Naive thymus-derived CD4-positive, alpha-beta T cell (primary cell): ENCODE measurements at regions not wholly inside any gene's neighbourhood (a gene's known extent, or its start where the extent isn't known, plus 50 kb on each side); places are given as distances from the start of the nearest gene placed in this dataset.
"Not testable (repeated sequence)": the region's sequence is repeated elsewhere in the genome, so short reads cannot be mapped to it uniquely, and the experiment has no call there.

Experiments used
- ATAC-seq: fragments of 150-1000 bp; cut with Tn5 transposase; 2 replicates; pipeline ENCODE4 v1.10.0; 2021; ENCODE audit warnings: mild to moderate bottlenecking, moderate library complexity
- CTCF ChIA-PET: fragments of 350-600 bp; sonication (Branson Sonifier 250); formaldehyde crosslinking; loops from one replicate; lab custom pipeline; 2021; ENCODE audit warnings: antibody characterized with exemption; lab: Charles Lee
- POLR2A ChIA-PET: fragments of 350-600 bp; sonication (Branson Sonifier 250); formaldehyde crosslinking; loops from one replicate; lab custom pipeline; 2021; ENCODE audit warnings: antibody characterized with exemption, inconsistent platforms; lab: Charles Lee
- DNase-seq, 9 donors: peaks; one replicate each; pipeline versions ENCODE4 v3.0.0 to v3.0.0-alpha.2; 2020 to 2022; ENCODE audit warnings: mixed read lengths in 1 of 9
- H3K27ac ChIP-seq: one replicate; pipeline ENCODE4 v1.7.0; 2013; ENCODE audit warnings: mild to moderate bottlenecking, low read depth, low read length, moderate library complexity
- H3K27me3 ChIP-seq, 2 donors: one replicate each; pipeline ENCODE4 v1.7.0; 2013; ENCODE audit warnings: low read length in 2 of 2, mild to moderate bottlenecking in 2 of 2, moderate library complexity in 2 of 2; ENCODE audit not compliant: control insufficient read depth in 2 of 2, insufficient read depth in 2 of 2
- H3K36me3 ChIP-seq, 3 experiments: 1 replicate in 2 of 3; 2 replicates in 1 of 3; pipeline ENCODE4 v1.7.0; 2013; ENCODE audit warnings: low read length in 3 of 3, mild to moderate bottlenecking in 3 of 3, moderate library complexity in 1 of 3; ENCODE audit not compliant: insufficient read depth in 3 of 3, control insufficient read depth in 2 of 3
- H3K4me1 ChIP-seq, 2 donors: one replicate each; pipeline ENCODE4 v1.7.0; 2013; ENCODE audit warnings: low read length in 2 of 2, mild to moderate bottlenecking in 2 of 2, moderate library complexity in 1 of 2; ENCODE audit not compliant: control insufficient read depth in 2 of 2, insufficient read depth in 2 of 2
- H3K4me3 ChIP-seq: 2 replicates; pipeline ENCODE4 v1.7.0; 2013; ENCODE audit warnings: mild to moderate bottlenecking, low read length
- H3K9me3 ChIP-seq, 3 experiments: 1 replicate in 2 of 3; 2 replicates in 1 of 3; pipeline ENCODE4 v1.7.0; 2013; ENCODE audit warnings: low read length in 3 of 3; ENCODE audit not compliant: control insufficient read depth in 2 of 3
- H3K27ac Mint-ChIP-seq, 9 donors: one replicate each; pipeline ENCODE4 v1.8.0; 2020 to 2022; ENCODE audit warnings: mixed read lengths in 9 of 9, mild to moderate bottlenecking in 8 of 9, moderate library complexity in 5 of 9, inconsistent platforms in 2 of 9
- H3K27me3 Mint-ChIP-seq, 5 donors: one replicate each; pipeline ENCODE4 v1.8.0; 2021 to 2022; ENCODE audit warnings: mixed read lengths in 5 of 5, mild to moderate bottlenecking in 1 of 5
- H3K36me3 Mint-ChIP-seq, 5 donors: one replicate each; pipeline ENCODE4 v1.8.0; 2020 to 2022; ENCODE audit warnings: mixed read lengths in 5 of 5, mild to moderate bottlenecking in 3 of 5, inconsistent platforms in 1 of 5
- H3K4me1 Mint-ChIP-seq, 7 donors: one replicate each; pipeline ENCODE4 v1.8.0; 2020 to 2022; ENCODE audit warnings: mixed read lengths in 7 of 7, mild to moderate bottlenecking in 3 of 7, inconsistent platforms in 1 of 7
- H3K4me3 Mint-ChIP-seq, 10 donors: one replicate each; pipeline ENCODE4 v1.8.0; 2020 to 2022; ENCODE audit warnings: mild to moderate bottlenecking in 10 of 10, mixed read lengths in 10 of 10, moderate library complexity in 6 of 10, inconsistent platforms in 2 of 10
- H3K9me3 Mint-ChIP-seq, 11 donors: one replicate each; pipeline ENCODE4 v1.8.0; 2020 to 2022; ENCODE audit warnings: mixed read lengths in 11 of 11, mild to moderate bottlenecking in 4 of 11, inconsistent platforms in 1 of 11, moderate library complexity in 1 of 11
- intact Hi-C, 2 donors: fragments of 100-400 bp; cut with micrococcal nuclease; formaldehyde crosslinking; loops; one replicate each; pipeline ENCODE4 v1.15.1; 2023

DNA sequence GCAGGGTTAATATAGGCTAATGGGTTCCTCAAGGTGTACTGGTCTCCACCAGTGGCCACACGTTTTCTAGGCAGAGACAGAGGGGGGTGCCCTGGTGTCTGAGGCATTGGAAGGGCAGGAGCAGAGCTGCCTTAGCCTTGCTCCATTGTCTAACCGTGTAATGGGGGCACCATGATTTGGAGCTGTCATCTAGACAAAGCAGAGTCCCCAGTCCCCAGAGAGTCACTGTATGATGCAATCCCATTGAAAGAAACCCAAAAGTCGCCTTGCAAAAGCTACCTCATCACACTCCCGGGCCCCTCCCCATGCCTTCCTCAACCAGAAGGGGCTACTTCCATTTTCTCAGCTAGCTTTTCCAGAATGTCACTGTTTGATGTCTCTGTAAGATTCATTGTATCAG lies 487.1 kb downstream of the AACS start:
- H3K4me3 Mint-ChIP-seq, result no peak overlapping the region
- no peaks in the 10 kb centered on the region for H3K27me3 ChIP-seq
- H3K9me3 ChIP-seq, result no peaks in the 10 kb centered on the region
- H3K9me3 Mint-ChIP-seq, result peaks cover 0 to 15% (median 5%) of the 10 kb centered on the region in 11 donors
- ChIA-PET POLR2A (no interaction called here), CTCF (no interaction called here)
- H3K27ac Mint-ChIP-seq, result no peak overlapping the region
- H3K36me3 ChIP-seq, result no peaks in the 10 kb centered on the region
- no peak for ATAC-seq
- H3K4me1 Mint-ChIP-seq, result no peaks in the 10 kb centered on the region
- H3K4me3 ChIP-seq, result no peak overlapping the region
- no peak overlapping the region for H3K27ac ChIP-seq
- DNase-seq, result no peak
- peaks cover 0 to 21% (median 4%) of the 10 kb centered on the region in 5 donors for H3K27me3 Mint-ChIP-seq
- H3K36me3 Mint-ChIP-seq, result no peaks in the 10 kb centered on the region
- intact Hi-C loops, result no loop called here
- H3K4me1 ChIP-seq, result no peaks in the 10 kb centered on the region

DNA sequence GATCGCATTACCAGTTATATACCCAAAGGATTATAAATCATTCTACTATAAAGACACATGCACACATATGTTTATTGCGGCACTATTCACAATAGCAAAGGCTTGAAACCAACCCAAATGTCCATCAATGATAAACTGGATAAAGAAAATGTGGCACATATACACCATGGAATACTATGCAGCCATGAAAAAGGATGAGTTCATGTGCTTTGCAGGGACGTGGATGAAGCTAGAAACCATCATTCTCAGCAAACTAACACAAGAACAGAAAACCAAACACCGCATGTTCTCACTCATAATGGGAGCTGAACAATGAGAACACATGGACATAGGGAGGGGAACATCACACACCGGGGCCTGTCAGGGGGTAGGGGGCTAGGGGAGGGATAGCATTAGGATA lies 495.8 kb downstream of the AACS start:
- POLR2A ChIA-PET, DNase-seq, H3K4me3 Mint-ChIP-seq, H3K27me3 Mint-ChIP-seq, H3K4me1 ChIP-seq, H3K27me3 ChIP-seq, H3K36me3 ChIP-seq, intact Hi-C loops, CTCF ChIA-PET, H3K9me3 ChIP-seq, H3K4me1 Mint-ChIP-seq, H3K27ac ChIP-seq, ATAC-seq, H3K27ac Mint-ChIP-seq, H3K4me3 ChIP-seq, H3K36me3 Mint-ChIP-seq: not testable (repeated sequence)
- H3K9me3 Mint-ChIP-seq, result peaks cover 0 to 11% (median 2%) of the 10 kb centered on the region in 11 donors

DNA sequence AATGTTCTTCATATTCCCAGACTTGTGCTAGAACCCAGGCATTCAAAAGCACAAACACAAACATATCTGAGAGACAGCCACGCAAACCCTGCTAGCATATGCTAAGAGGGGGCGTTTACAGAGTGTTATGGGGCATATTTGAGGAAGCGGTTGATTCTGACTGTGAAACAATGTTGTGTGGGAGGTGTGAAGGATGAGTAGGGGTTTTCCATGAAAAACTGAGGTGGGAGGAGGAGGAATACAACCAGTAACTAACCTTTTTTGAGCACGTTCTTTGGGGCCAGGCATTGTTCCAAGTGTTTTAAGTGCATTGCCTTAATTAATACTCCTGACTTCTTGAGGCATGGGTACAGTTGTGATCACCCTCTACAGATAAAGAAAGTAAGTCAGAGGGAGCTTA lies 499.5 kb downstream of the AACS start:
- DNase-seq (no peak), ATAC-seq (no peak)
- ChIA-PET POLR2A (no interaction called here), CTCF (no interaction called here)
- Mint-ChIP-seq H3K27me3 (peaks cover 0 to 8% (median 0%) of the 10 kb centered on the region in 5 donors), H3K36me3 (no peaks in the 10 kb centered on the region), H3K4me1 (no peaks in the 10 kb centered on the region), H3K9me3 (peaks cover 0 to 17% (median 4%) of the 10 kb centered on the region in 11 donors), H3K4me3 (no peak overlapping the region), H3K27ac (no peak overlapping the region)
- H3K9me3 ChIP-seq, result no peaks in the 10 kb centered on the region
- H3K36me3 ChIP-seq, result no peaks in the 10 kb centered on the region
- no peak overlapping the region for H3K4me3 ChIP-seq
- no peak overlapping the region for H3K27ac ChIP-seq
- H3K27me3 ChIP-seq, result no peaks in the 10 kb centered on the region
- H3K4me1 ChIP-seq, result no peaks in the 10 kb centered on the region
- intact Hi-C loops, result no loop called here

DNA sequence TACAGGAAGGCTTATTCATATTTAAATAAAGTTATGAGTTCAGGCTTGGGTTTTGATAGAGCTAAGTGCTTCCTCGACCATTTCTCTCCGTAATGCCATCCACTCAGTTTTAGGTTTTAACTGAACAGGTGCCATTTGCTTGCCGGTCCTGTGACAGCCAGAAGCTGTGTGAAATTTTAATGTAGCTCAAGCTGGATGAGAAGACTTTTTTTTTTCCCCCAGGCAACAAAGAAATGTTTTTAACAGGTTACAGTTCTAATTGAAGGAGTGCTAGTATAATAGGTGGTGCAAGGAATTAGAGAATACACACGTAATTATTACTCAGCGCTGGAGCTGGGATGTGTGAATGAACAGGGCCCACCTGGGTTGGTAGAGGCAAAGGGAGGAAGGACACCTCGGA lies 502.3 kb downstream of the AACS start:
- Histone ChIP-seq H3K9me3 (no peaks in the 10 kb centered on the region), H3K4me1 (no peaks in the 10 kb centered on the region), H3K27me3 (no peaks in the 10 kb centered on the region), H3K4me3 (no peak overlapping the region), H3K27ac (no peak overlapping the region), H3K36me3 (no peaks in the 10 kb centered on the region)
- Mint-ChIP-seq H3K9me3 (peaks cover 0 to 17% (median 4%) of the 10 kb centered on the region in 11 donors), H3K27ac (no peak overlapping the region), H3K4me3 (no peak overlapping the region), H3K4me1 (no peaks in the 10 kb centered on the region), H3K27me3 (peaks cover 0 to 8% (median 0%) of the 10 kb centered on the region in 5 donors), H3K36me3 (no peaks in the 10 kb centered on the region)
- POLR2A ChIA-PET, result no interaction called here
- no peak for DNase-seq
- CTCF ChIA-PET, result no interaction called here
- intact Hi-C loops, result no loop called here
- ATAC-seq, result no peak

DNA sequence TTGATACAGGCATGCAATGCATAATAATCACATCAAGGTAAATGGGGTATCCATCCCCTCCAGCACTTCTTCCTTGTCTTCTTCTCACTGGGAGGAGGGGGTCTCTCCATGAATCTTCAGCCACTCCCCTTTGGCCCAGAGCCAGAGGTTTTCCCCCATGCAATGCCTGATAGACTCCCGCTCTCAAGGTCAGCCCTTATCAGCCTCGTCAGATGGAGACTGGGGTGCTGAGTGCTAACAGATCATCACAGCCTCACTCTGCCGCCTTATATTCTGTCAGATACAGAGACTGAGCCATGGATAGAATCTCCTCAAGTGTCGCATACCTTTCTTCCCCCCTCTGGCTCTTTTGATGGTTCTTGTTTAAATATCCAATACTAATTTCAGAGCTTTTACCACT lies 503.1 kb downstream of the AACS start:
- H3K4me3 ChIP-seq, result no peak overlapping the region
- ChIA-PET CTCF (no interaction called here), POLR2A (no interaction called here)
- H3K9me3 Mint-ChIP-seq, result peaks cover 0 to 20% (median 4%) of the 10 kb centered on the region in 11 donors
- no peaks in the 10 kb centered on the region for H3K36me3 Mint-ChIP-seq
- no peak for ATAC-seq
- peaks cover 0 to 8% (median 0%) of the 10 kb centered on the region in 5 donors for H3K27me3 Mint-ChIP-seq
- no peak for DNase-seq
- no peaks in the 10 kb centered on the region for H3K4me1 Mint-ChIP-seq
- H3K27me3 ChIP-seq, result no peaks in the 10 kb centered on the region
- H3K36me3 ChIP-seq, result no peaks in the 10 kb centered on the region
- no peak overlapping the region for H3K27ac Mint-ChIP-seq
- H3K4me3 Mint-ChIP-seq, result no peak overlapping the region
- intact Hi-C loops, result no loop called here
- no peak overlapping the region for H3K27ac ChIP-seq
- H3K4me1 ChIP-seq, result no peaks in the 10 kb centered on the region
- no peaks in the 10 kb centered on the region for H3K9me3 ChIP-seq

DNA sequence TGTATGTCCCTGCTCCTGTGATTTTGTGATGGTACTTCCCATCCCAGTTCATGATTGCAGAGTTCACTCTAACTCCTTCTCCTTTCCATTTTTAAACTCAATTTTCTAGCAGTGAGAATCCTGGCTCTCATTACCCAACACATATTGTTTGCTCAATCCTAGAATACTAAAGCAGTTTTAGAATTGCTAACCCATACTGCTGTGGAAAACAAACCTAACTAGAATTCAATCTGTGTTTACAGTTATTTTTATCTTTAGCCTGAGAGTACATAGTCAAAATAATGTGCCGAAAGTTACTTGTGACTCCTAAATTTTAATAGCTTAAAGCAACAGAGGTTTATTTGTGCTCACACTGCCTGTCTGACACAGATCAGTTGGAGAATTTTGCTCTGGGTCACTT lies 508.0 kb downstream of the AACS start:
- Mint-ChIP-seq H3K4me3 (no peak overlapping the region), H3K4me1 (no peaks in the 10 kb centered on the region), H3K27ac (no peak overlapping the region), H3K27me3 (peaks cover 0 to 6% (median 4%) of the 10 kb centered on the region in 5 donors), H3K36me3 (no peaks in the 10 kb centered on the region), H3K9me3 (peaks cover 0 to 18% (median 6%) of the 10 kb centered on the region in 11 donors)
- Histone ChIP-seq H3K9me3 (no peaks in the 10 kb centered on the region), H3K4me3 (no peak overlapping the region), H3K4me1 (no peaks in the 10 kb centered on the region), H3K27me3 (no peaks in the 10 kb centered on the region), H3K36me3 (no peaks in the 10 kb centered on the region), H3K27ac (no peak overlapping the region)
- ChIA-PET POLR2A (no interaction called here), CTCF (no interaction called here)
- no peak for DNase-seq
- no peak for ATAC-seq
- intact Hi-C loops, result no loop called here

DNA sequence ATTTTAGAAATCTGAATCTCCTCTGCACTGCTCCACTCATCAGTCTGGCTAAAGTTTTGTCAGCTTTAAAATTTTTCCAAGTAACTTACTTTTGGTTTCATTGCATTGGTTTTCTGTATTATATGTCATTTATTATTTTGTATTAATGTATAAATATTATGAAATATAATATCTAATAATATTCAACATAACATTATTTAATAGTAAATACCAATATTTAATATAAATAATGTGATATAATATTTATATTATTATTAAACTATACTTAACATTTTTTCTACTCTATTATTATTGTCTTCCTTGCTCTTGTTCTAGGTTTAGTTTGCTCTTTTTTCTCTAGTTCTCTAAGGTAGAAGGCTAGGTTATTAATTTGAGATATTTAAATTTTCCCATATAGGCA lies 512.1 kb downstream of the AACS start:
- no peak overlapping the region for H3K4me3 ChIP-seq
- Mint-ChIP-seq H3K36me3 (peaks cover 0 to 10% (median 0%) of the 10 kb centered on the region in 5 donors), H3K4me1 (no peaks in the 10 kb centered on the region), H3K4me3 (no peak overlapping the region), H3K27me3 (peaks cover 0 to 16% (median 4%) of the 10 kb centered on the region in 5 donors), H3K27ac (no peak overlapping the region), H3K9me3 (peaks cover 4 to 43% (median 15%) of the 10 kb centered on the region in 11 donors)
- H3K27me3 ChIP-seq, result no peaks in the 10 kb centered on the region
- H3K4me1 ChIP-seq, result no peaks in the 10 kb centered on the region
- ChIA-PET POLR2A (no interaction called here), CTCF (no interaction called here)
- H3K36me3 ChIP-seq, result no peaks in the 10 kb centered on the region
- intact Hi-C loops, result no loop called here
- H3K9me3 ChIP-seq, result no peaks in the 10 kb centered on the region
- ATAC-seq, result no peak
- DNase-seq, result no peak
- H3K27ac ChIP-seq, result no peak overlapping the region
